AG09309 (cell line): ENCODE measurements at regions not wholly inside any gene's neighbourhood (a gene's known extent, or its start where the extent isn't known, plus 50 kb on each side); places are given as distances from the start of the nearest gene placed in this dataset.

ENCODE experiments used
- DNase-seq: peaks from one replicate; pipeline ENCODE4 v3.0.0-alpha.2; 2010; ENCODE audit warnings: low read depth
- H3K4me3 ChIP-seq: 2 replicates; pipeline ENCODE4 v1.5.1; 2011; ENCODE audit warnings: mild to moderate bottlenecking, low read depth, low read length, moderate library complexity; ENCODE audit not compliant: control insufficient read depth
- TF ChIP-seq, protein P1 (sequence below): IDR thresholded peaks from 2 replicates; pipeline ENCODE4 v1.5.1; 2011; ENCODE audit warnings: mild to moderate bottlenecking, low read depth, low read length, inconsistent platforms; ENCODE audit not compliant: insufficient read depth, control insufficient read depth; ENCODE audit errors: missing control alignments

DNA sequence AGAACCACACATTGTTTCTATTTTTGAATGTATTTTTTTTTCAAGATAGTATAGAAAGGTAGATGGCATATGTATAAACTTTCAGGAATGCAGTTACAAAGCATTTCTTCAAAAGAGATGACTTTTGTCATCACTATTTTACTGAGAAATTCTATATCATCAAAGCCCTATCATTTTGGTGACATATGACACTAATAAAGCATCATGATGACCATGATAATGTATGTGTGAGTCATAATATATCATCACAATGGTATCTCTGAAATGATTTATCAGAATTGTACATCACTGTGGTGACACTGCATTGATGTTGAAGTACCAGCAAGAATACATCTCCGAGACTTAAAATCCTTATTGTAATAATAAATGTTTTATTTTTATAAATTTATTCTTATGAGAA, 1740.8 kb downstream of the PCDH7 start:
- no peak overlapping the region for H3K4me3 ChIP-seq
- TF ChIP-seq, protein P1, sequence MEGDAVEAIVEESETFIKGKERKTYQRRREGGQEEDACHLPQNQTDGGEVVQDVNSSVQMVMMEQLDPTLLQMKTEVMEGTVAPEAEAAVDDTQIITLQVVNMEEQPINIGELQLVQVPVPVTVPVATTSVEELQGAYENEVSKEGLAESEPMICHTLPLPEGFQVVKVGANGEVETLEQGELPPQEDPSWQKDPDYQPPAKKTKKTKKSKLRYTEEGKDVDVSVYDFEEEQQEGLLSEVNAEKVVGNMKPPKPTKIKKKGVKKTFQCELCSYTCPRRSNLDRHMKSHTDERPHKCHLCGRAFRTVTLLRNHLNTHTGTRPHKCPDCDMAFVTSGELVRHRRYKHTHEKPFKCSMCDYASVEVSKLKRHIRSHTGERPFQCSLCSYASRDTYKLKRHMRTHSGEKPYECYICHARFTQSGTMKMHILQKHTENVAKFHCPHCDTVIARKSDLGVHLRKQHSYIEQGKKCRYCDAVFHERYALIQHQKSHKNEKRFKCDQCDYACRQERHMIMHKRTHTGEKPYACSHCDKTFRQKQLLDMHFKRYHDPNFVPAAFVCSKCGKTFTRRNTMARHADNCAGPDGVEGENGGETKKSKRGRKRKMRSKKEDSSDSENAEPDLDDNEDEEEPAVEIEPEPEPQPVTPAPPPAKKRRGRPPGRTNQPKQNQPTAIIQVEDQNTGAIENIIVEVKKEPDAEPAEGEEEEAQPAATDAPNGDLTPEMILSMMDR, result no peak
- DNase-seq, result no peak

DNA sequence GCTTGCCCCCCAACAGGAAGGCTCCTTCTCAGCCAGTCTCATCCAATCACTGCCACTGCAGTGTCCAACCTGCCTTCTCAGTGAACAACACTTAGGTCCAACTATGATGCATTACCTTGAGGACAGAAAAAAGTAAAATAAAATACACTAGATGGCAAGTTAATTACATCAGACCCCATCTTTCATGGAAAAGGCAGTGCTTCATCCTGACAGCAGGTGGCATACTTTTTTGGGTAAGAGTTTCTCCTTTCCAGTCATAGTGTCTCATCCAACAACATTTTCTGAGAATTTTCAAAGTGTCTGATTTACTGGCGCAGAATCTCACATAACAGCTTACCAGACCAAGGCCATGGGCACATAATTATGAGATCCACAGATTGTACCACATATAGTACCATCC, 1742.8 kb downstream of the PCDH7 start:
- TF ChIP-seq, protein P1, result peak; percentile 37
- H3K4me3 ChIP-seq, result no peak overlapping the region
- no peak for DNase-seq

GRCh38 chr4:32470087-32470585, 1750.0 kb downstream of the PCDH7 start:
- no peak for DNase-seq
- TF ChIP-seq, protein P1, result no peak
- no peak overlapping the region for H3K4me3 ChIP-seq

- no peak for DNase-seq
Observed at GRCh38 chr4:32472918-32473317, 1752.7 kb downstream of the PCDH7 start.

GRCh38 chr4:32475710-32476109, 1755.5 kb downstream of the PCDH7 start:
- DNase-seq, result no peak
- no peak overlapping the region for H3K4me3 ChIP-seq
- TF ChIP-seq, protein P1, result no peak

More at GRCh38 chr4:32472918-32473317, 1752.7 kb downstream of the PCDH7 start:
- TF ChIP-seq, protein P1, result no peak
- no peak overlapping the region for H3K4me3 ChIP-seq

DNA sequence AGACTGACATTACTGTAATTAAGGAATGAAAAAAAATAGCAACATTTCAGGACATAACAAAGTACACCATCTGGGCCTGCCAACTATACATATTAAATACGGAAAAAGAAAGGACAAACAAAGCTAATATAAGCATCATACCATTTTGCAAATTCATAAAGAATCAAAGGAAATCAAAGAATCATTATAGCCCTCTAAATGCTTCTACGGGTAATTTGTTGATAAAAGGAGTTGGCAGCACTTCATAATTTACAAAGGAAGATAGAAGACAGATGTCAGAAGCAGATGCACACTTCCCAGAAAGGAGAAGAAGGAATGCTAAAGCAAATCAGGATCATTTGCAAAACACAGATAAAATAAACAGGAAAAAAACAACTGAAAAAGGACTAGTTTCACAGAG, 1757.3 kb downstream of the PCDH7 start:
- no peak for DNase-seq
- H3K4me3 ChIP-seq, result no peak overlapping the region
- TF ChIP-seq, protein P1, result no peak

- H3K4me3 ChIP-seq, result no peak overlapping the region
- no peak for DNase-seq
- TF ChIP-seq, protein P1, result no peak
Observed at GRCh38 chr4:32485956-32486355, 1765.8 kb downstream of the PCDH7 start.
